H9 (cell line): ENCODE measurements at regions not wholly inside any gene's neighbourhood (a gene's known extent, or its start where the extent isn't known, plus 50 kb on each side); places are given as distances from the start of the nearest gene placed in this dataset.

Experiments used
- DNase-seq: peaks from one replicate; pipeline ENCODE4 v3.0.0-alpha.2; 2017
- H2AFZ ChIP-seq: one replicate; pipeline ENCODE4 v1.6.1; 2013; ENCODE audit warnings: mild to moderate bottlenecking, low read length, control low read depth, moderate library complexity
- H2AK5ac ChIP-seq: 2 replicates; pipeline ENCODE4 v1.6.1; 2013; ENCODE audit warnings: low read length, control low read depth, mixed read lengths; ENCODE audit not compliant: insufficient read length
- H2BK120ac ChIP-seq: one replicate; pipeline ENCODE4 v1.6.1; 2013; ENCODE audit warnings: low read depth, mild to moderate bottlenecking, low read length, control low read depth, inconsistent platforms; ENCODE audit not compliant: poor library complexity, severe bottlenecking
- H2BK12ac ChIP-seq: 2 replicates; pipeline ENCODE4 v1.6.1; 2013; ENCODE audit warnings: low read length, control low read depth, mixed read lengths, low read depth; ENCODE audit not compliant: insufficient read length
- H2BK15ac ChIP-seq: 2 replicates; pipeline ENCODE4 v1.6.1; 2013; ENCODE audit warnings: low read depth, low read length, control low read depth
- H2BK20ac ChIP-seq: one replicate; pipeline ENCODE4 v1.6.1; 2013; ENCODE audit warnings: low read depth, mild to moderate bottlenecking, low read length, control low read depth, inconsistent platforms; ENCODE audit not compliant: poor library complexity, severe bottlenecking
- H2BK5ac ChIP-seq: 2 replicates; pipeline ENCODE4 v1.6.1; 2013; ENCODE audit warnings: low read length, control low read depth, mixed read lengths; ENCODE audit not compliant: insufficient read length
- H3K14ac ChIP-seq: 2 replicates; pipeline ENCODE4 v1.6.1; 2013; ENCODE audit warnings: low read length, control low read depth; ENCODE audit not compliant: insufficient read depth
- H3K18ac ChIP-seq: 2 replicates; pipeline ENCODE4 v1.6.1; 2013; ENCODE audit warnings: low read depth, mild to moderate bottlenecking, mixed read lengths, low read length, control low read depth; ENCODE audit not compliant: insufficient read length
- H3K23ac ChIP-seq: 2 replicates; pipeline ENCODE4 v1.6.1; 2013; ENCODE audit warnings: low read length, control low read depth, mixed read lengths, low read depth; ENCODE audit not compliant: insufficient read length
- H3K23me2 ChIP-seq: 2 replicates; pipeline ENCODE4 v1.6.1; 2013; ENCODE audit warnings: low read depth, mild to moderate bottlenecking, mixed read lengths, low read length, control low read depth; ENCODE audit not compliant: insufficient read length, poor library complexity, severe bottlenecking
- H3K27ac ChIP-seq: 2 replicates; pipeline ENCODE4 v1.5.1; 2013; ENCODE audit warnings: low read length, control low read depth, mixed read lengths, low read depth; ENCODE audit not compliant: insufficient read length
- H3K27me3 ChIP-seq: 2 replicates; pipeline ENCODE4 v1.6.1; 2013; ENCODE audit warnings: low read length, control low read depth, inconsistent platforms; ENCODE audit not compliant: insufficient read depth
- H3K4ac ChIP-seq: 2 replicates; pipeline ENCODE4 v1.6.1; 2013; ENCODE audit warnings: low read depth, mild to moderate bottlenecking, control low read depth, inconsistent platforms, low read length, moderate library complexity
- H3K4me1 ChIP-seq: 2 replicates; pipeline ENCODE4 v1.6.1; 2013; ENCODE audit warnings: low read length, control low read depth, inconsistent platforms; ENCODE audit not compliant: insufficient read depth
- H3K4me2 ChIP-seq: 2 replicates; pipeline ENCODE4 v1.6.1; 2013; ENCODE audit warnings: low read length, control low read depth, mixed read lengths; ENCODE audit not compliant: insufficient read length, insufficient read depth
- H3K56ac ChIP-seq: 2 replicates; pipeline ENCODE4 v1.6.1; 2013; ENCODE audit warnings: low read depth, mild to moderate bottlenecking, mixed read lengths, low read length, control low read depth; ENCODE audit not compliant: insufficient read length
- H3K79me1 ChIP-seq: 2 replicates; pipeline ENCODE4 v1.6.1; 2013; ENCODE audit warnings: low read depth, mild to moderate bottlenecking, moderate library complexity, low read length, control low read depth, inconsistent platforms; ENCODE audit not compliant: insufficient read depth, poor library complexity, severe bottlenecking
- H3K79me2 ChIP-seq: 2 replicates; pipeline ENCODE4 v1.6.1; 2013; ENCODE audit warnings: low read length, control low read depth, inconsistent platforms; ENCODE audit not compliant: insufficient read depth
- H3K9ac ChIP-seq: 2 replicates; pipeline ENCODE4 v1.6.1; 2013; ENCODE audit warnings: low read length, control low read depth, mixed read lengths; ENCODE audit not compliant: insufficient read length; ENCODE audit errors: extremely low read depth
- H3K9me3 ChIP-seq: one replicate; pipeline ENCODE4 v1.6.1; 2013; ENCODE audit warnings: low read depth, low read length, inconsistent platforms; ENCODE audit not compliant: control insufficient read depth
- H3T11ph ChIP-seq: one replicate; pipeline ENCODE4 v1.6.1; 2013; ENCODE audit warnings: mild to moderate bottlenecking, low read length, control low read depth, inconsistent platforms
- H4K20me1 ChIP-seq: one replicate; pipeline ENCODE4 v1.6.1; 2013; ENCODE audit not compliant: control insufficient read depth, insufficient read length, insufficient read depth
- H4K5ac ChIP-seq: 2 replicates; pipeline ENCODE4 v1.6.1; 2013; ENCODE audit warnings: low read depth, mild to moderate bottlenecking, mixed read lengths, low read length, control low read depth; ENCODE audit not compliant: insufficient read length
- H4K8ac ChIP-seq: replicated peaks from 2 replicates; pipeline ENCODE4 v1.6.1; 2013; ENCODE audit warnings: low read length, control low read depth, mixed read lengths, low read depth; ENCODE audit not compliant: insufficient read length
- H4K91ac ChIP-seq: 2 replicates; pipeline ENCODE4 v1.6.1; 2013; ENCODE audit warnings: low read depth, mild to moderate bottlenecking, moderate library complexity, mixed read lengths, low read length, control low read depth; ENCODE audit not compliant: insufficient read length
- H3K27ac Mint-ChIP-seq, 3 experiments: 2 replicates in 2 of 3; 3 replicates in 1 of 3; pipeline ENCODE4 v1.8.0; 2020 to 2021; ENCODE audit warnings: mixed read lengths in 3 of 3, mild to moderate bottlenecking in 1 of 3, moderate library complexity in 1 of 3
- H3K27me3 Mint-ChIP-seq: 2 replicates; pipeline ENCODE4 v1.8.0; 2021; ENCODE audit warnings: low read depth, mild to moderate bottlenecking, moderate library complexity, mixed read lengths
- H3K36me3 Mint-ChIP-seq, 3 experiments: 2 replicates in 2 of 3; 3 replicates in 1 of 3; pipeline ENCODE4 v1.8.0; 2020 to 2021; ENCODE audit warnings: low read depth in 3 of 3, mixed read lengths in 3 of 3; ENCODE audit not compliant: insufficient read depth in 1 of 3
- H3K4me1 Mint-ChIP-seq, 2 experiments: 2 replicates each; pipeline ENCODE4 v1.8.0; 2020; ENCODE audit warnings: mixed read lengths in 2 of 2
- H3K4me3 Mint-ChIP-seq, 2 experiments: 2 replicates in 1 of 2; 3 replicates in 1 of 2; pipeline ENCODE4 v1.8.0; 2020 to 2021; ENCODE audit warnings: mild to moderate bottlenecking in 2 of 2, mixed read lengths in 2 of 2, moderate library complexity in 1 of 2
- H3K9me3 Mint-ChIP-seq, 2 experiments: 2 replicates in 1 of 2; 3 replicates in 1 of 2; pipeline ENCODE4 v1.8.0; 2020; ENCODE audit warnings: mild to moderate bottlenecking in 2 of 2, mixed read lengths in 2 of 2, moderate library complexity in 1 of 2
- CTCF ChIP-seq: fragments of 200-600 bp; sonication (generic); conservative IDR thresholded peaks from 3 replicates; pipeline ENCODE4 v1.8.0; 2021; ENCODE audit warnings: antibody characterized with exemption, mild to moderate bottlenecking
- WGBS: extraction: QIAGEN DNeasy Blood & Tissue Kit; methylation state at CpG from one replicate; pipeline ENCODE4 v1.1.7; 2013; ENCODE audit warnings: missing lambda C conversion rate, low lambda C conversion rate, mixed read lengths; ENCODE audit not compliant: insufficient read length; ENCODE audit errors: extremely low coverage; 5-methylcytosine and 5-hydroxymethylcytosine counted together

- no peak for DNase-seq
- Histone ChIP-seq H2AFZ (no peak overlapping the region), H2BK15ac (no peak overlapping the region), H3K23ac (no peak overlapping the region), H3K9ac (no peak overlapping the region), H3K27me3 (no peaks in the 10 kb centered on the region), H4K5ac (no peak overlapping the region), H4K8ac (no peak overlapping the region), H2BK12ac (no peak overlapping the region), H3K23me2 (no peaks in the 10 kb centered on the region), H4K91ac (no peak overlapping the region), H3K4me1 (no peaks in the 10 kb centered on the region), H2AK5ac (no peak overlapping the region), H3K27ac (no peak overlapping the region), H3K79me1 (no peaks in the 10 kb centered on the region), H3K9me3 (no peaks in the 10 kb centered on the region), H3K56ac (no peak overlapping the region), H2BK20ac (no peak overlapping the region), H3K18ac (no peak overlapping the region), H3K4ac (no peak overlapping the region), H3K4me2 (no peak overlapping the region), H2BK5ac (no peak overlapping the region), H3K14ac (no peak overlapping the region), H3K79me2 (no peaks in the 10 kb centered on the region), H2BK120ac (no peak overlapping the region), H4K20me1 (no peaks in the 10 kb centered on the region), H3T11ph (no peak overlapping the region)
- WGBS: no CpG with 5 or more reads among the region's 17 CpGs
- TF ChIP-seq CTCF: no peak
- H3K9me3 Mint-ChIP-seq: no peaks in the 10 kb centered on the region
- no peak overlapping the region for H3K27ac Mint-ChIP-seq
- H3K4me1 Mint-ChIP-seq: peaks cover 11 to 20% of the 10 kb centered on the region in 2 experiments
- H3K36me3 Mint-ChIP-seq: no peaks in the 10 kb centered on the region
- no peak overlapping the region for H3K4me3 Mint-ChIP-seq
- H3K27me3 Mint-ChIP-seq: peaks cover 9% of the 10 kb centered on the region
Observed at GRCh38 chr9:136609838-136610311, 52.8 kb upstream of the EGFL7 start.
